ENCODE measurements at regions not wholly inside any gene's neighbourhood (a gene's known extent, or its start where the extent isn't known, plus 50 kb on each side); places are given as distances from the start of the nearest gene placed in this dataset.

DNA sequence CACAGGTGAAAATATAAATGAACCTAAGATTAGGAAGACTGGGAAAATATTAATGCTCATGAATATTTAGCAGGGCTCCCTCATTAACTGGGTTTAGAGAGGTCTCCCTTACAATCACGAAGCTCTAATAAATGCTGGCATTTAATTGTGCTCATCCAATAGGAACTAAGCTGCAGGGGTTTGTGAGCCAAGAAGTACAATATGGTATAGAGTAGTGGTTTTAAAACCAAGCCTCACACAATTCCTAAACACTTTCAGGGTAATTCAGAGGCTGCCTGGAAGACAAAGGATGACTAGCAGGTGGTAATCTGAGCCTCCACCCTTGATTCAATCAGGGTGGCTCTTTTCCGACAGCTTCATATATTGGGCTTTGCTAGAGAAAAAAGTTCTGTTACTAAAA is 103.3 kb downstream of the GPAM start:
- no peak for DNase-seq

DNA sequence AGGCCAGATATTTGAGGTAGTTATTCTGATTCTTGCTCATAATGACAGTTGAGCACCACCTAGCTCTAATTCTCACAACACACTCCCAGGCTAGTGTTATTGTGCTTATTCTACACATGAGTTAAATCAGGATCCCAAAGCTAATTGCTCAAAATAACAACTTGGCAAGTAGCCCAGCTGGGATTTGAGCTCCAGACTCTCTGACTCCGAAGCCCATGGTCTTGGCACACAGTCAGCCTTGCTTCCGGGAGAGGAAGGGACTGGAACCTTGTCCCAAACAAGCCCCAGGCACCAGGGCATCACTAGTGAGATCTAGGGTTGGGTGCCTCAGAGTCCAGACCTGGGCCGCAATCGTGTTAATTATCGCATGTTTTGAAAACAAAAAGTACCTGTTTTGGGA is 101.4 kb downstream of the GPAM start:
- DNase-seq, result no peak

DNA sequence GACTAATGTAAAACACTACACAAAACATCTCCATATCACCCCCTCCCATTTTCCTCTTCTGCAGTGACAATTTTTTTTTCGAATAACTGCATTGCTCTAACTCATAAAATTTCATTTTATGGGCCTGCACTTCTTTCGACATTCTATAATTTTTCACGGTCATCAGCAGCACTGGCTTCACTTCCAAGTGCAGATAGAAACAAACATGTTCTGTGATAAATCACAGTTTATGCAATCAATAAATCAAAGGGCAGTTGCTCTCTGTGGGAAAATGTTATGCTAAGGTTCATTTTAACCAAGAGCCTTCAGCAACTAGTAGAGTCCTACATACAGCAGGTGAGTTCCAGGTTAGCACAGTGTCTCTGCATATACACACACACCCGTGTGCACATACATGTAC is 100.1 kb downstream of the GPAM start:
- no peak for DNase-seq

DNA sequence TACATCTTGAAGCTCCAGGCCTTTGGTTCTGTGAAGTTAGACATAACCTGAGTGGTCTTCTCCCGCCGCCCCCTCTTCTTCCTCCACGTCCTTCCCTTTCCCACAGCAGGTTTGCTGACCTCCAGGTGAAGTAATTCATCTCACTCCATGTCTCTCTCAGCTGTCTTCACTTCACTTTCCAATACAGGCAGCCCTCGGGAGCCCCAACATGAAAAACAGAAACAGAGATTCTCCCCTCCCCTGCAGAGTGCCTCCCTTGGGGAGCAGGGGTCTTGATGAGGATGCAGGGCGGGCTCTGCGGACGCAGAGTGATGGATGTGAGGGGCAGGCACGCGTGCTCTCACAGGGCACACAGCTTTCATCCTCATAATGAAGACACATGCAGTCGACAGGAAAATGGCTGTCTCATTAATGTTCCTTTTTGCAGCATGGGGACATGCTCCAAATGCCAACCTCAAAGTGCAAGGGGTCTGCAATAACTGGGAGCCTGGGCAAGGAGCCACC is 95.6 kb downstream of the GPAM start:
- DNase-seq, result no peak

DNA sequence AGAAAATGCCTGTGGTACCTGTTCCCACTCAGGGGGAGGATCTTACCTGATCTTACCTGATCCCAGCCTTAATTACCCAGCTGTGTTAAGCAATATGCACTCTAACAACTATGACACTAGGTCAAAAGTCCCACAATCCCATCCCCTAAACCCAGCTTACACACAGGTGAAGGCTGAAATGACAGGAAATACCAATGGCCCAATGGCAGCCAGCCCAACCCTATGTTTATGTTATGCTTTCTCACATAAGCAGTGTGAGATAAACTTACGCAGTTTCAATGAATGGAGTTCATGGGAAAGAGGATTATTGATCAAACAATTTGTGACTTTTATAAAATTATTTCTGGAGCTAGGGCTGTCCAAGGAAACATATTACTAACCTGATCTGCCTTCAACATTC is 91.9 kb downstream of the GPAM start:
- DNase-seq, result no peak

DNA sequence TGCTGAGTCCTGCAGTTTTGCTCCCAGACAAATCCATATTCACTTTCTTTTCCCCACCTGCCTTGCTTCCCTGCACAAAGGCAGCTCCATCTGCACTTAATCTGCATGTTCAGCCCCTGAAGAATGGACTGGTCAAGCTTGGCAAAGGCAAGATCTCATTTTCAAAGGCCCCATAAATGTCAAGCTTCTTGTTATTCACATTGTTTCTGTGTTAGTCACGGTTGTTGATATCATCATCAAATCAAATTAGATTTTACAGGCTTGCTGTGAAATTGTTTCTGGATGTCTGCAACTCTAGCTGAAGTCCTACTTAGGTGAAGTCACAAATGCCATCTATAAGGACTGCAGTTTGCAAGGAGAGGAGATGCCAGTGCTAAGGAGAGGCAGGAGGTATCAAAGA is 91.0 kb downstream of the GPAM start:
- DNase-seq, result no peak

DNA sequence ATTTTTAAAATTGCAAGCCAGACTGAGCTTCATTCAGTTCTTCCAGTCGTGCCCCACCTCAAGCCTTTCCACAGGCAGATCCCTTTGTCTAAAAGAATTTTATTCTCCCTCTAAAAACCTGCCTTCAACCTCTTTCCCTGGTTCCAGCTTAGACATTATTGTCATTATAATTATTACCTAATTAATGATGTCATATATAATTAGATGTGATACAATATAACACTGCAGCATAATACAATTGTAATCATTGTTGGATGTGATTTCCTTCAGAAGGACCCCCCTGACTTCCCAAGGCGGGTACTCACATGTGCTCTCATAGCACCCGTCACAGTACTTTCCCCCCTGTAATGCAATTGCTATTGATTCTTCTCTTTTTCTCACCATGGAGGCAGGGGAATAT is 88.6 kb downstream of the GPAM start:
- DNase-seq, result no peak

DNA sequence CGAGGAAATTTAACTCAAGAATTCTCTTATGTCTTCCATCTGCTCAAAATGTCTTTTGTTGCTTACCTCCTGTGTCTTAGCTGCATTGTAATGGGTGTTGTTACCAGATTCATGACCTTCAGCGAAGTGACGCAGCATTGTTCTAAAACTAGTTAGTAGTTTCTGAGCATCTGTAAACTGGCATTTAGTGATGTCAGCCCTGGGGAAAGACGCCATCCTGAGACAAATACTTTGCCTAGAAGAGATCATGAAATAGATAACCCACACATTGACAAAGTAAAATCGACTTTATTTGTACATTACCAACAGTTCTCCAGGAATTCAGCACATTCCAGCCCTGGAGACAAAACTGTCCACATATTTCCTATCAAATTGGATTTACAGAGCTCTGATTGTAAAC is 87.8 kb downstream of the GPAM start:
- DNase-seq, result no peak

DNA sequence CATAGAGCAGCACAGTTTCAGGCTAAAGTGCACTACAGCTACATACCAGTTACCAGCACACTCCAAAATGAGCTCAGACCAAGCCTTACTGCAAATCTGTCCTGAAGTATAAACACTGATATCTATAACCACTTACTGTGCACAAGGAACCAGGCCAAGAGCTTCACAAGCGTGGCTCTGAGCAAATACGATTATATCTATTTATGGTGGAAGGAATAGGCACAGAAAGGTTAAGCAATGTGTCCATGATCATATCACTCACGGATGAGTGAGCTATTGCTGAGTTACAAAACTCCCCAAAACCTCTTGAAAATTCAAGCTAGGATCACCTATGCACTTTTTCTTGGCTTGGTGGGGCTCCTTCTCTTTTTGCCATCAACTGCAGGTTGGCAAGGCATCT is 84.9 kb downstream of the GPAM start:
- DNase-seq, result no peak
